Cerebellar nuclear complex (tissue), 1 donor: ENCODE measurements at regions not wholly inside any gene's neighbourhood (a gene's known extent, or its start where the extent isn't known, plus 50 kb on each side); places are given as distances from the start of the nearest gene placed in this dataset.

Source experiments
- DNase-seq, 2 experiments: peaks; one replicate each; lab custom pipeline; 2025; lab: John Stamatoyannopoulos, UW

- DNase-seq = no peak
Observed at GRCh38 chr1:30319765-30320580, 403.4 kb downstream of the MATN1 start.

- DNase-seq = no peak
Observed at GRCh38 chr1:30318864-30319718, 404.3 kb downstream of the MATN1 start.

- no peak for DNase-seq
Observed at GRCh38 chr1:30318413-30318812, 405.0 kb downstream of the MATN1 start.

DNA sequence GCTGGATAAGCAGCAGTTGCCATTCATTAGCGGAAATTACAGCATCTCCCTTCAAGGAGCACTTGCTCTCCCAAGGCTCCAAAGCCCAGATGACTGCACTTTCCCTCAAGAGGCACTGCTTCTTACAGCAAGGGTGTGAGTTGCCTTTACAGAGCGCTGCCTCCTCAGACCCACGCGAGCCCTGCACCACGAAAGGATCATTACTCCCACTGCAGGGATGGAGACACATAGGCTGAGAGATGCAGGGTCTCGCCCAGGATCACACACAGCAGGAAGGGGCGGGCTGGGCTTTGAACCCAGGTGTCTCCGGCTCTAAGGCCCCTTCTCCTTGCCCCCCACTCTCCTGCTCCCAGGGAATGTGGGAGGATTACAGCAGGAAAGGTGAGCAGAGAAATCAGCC lies 405.5 kb downstream of the MATN1 start:
- DNase-seq = no peak

DNA sequence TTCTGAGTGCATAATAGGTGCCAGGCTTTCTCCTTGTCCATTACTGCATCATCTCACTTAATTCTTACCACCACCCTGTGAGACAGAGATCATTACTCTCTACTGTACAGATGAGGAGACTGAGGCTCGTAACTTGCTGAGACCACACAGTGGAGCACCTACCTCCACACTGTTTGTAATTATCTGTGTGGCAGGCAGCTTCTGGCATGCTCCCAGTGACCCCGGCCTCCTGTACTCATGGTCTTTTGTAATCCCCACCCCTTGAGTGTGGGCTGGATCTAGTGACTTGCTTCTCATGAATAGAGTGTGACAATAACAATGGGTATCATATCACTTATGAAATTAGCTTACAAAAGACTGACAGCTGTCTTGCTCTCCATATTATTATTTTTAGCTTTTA lies 407.3 kb downstream of the MATN1 start:
- no peak for DNase-seq

GRCh38 chr1:30315185-30315960 lies 408.0 kb downstream of the MATN1 start:
- DNase-seq = no peak

- no peak for DNase-seq
Observed at GRCh38 chr1:30314591-30314990, 408.8 kb downstream of the MATN1 start.

- DNase-seq = no peak
Observed at GRCh38 chr1:30313584-30313983, 409.8 kb downstream of the MATN1 start.

DNA sequence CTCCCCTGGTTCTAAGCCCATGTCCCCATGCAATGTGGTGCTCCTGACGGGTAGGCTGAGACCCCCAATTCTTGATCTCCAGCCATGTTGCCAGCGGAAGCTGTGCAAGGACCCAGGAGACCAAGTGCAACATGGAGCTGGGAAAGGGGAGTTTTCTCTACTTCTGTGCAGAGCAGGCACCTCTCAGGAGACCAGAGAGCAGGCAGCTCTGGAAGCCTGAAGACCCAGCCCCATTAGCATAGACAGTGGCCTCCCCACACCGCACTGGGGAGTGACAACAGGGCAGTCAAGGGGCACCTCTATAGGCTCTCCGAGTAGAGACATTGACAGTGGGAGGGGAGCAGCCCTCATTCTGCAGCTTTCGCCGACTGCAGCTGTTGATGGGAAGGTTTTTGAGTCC lies 410.2 kb downstream of the MATN1 start:
- no peak for DNase-seq

- DNase-seq = no peak
Observed at GRCh38 chr1:30312226-30312625, 411.2 kb downstream of the MATN1 start.

GRCh38 chr1:30311749-30312148 lies 411.6 kb downstream of the MATN1 start:
- DNase-seq = no peak

DNA sequence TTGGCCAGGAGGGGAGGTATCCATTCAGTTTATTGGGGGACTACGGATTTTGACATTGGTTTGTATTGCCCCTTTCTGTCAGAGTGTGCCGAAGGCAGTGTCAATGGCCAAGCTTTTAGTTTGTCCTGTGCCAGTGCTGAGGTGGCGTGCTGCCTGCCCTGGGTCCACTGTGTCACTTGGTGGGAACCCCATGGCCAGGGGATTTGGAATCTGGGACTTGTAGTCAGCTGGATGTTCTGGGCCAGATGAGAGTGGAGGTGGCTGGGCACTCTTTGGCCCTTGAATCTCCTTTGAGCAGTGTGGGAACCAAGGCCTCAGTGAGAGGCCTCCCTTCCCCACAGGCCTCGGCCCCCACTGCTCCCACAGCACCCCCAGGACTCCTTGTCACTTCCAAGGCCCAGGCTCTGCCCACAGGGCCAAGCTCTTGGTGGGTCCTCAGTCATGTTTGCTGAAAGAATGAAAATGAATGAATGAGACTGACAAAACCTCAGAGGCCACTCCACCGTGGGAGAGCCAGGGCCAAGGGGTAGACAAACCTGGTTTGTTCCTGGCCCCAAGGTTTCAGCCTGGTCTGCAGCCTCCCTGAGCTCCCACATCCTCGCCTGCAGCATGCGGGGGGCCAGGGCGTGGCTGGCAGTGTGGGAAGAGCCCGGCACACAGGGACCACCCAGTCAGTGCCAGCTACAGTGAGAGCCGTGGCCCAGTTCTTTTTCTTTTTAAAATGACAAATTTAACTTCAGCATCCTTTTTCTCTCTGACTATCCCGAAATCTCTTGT lies 412.2 kb downstream of the MATN1 start:
- DNase-seq = no peak

GRCh38 chr1:30307182-30307581 lies 416.2 kb downstream of the MATN1 start:
- no peak for DNase-seq

GRCh38 chr1:30305519-30305918 lies 417.9 kb downstream of the MATN1 start:
- no peak for DNase-seq

- DNase-seq = no peak
Observed at GRCh38 chr1:30305061-30305460, 418.3 kb downstream of the MATN1 start.

DNA sequence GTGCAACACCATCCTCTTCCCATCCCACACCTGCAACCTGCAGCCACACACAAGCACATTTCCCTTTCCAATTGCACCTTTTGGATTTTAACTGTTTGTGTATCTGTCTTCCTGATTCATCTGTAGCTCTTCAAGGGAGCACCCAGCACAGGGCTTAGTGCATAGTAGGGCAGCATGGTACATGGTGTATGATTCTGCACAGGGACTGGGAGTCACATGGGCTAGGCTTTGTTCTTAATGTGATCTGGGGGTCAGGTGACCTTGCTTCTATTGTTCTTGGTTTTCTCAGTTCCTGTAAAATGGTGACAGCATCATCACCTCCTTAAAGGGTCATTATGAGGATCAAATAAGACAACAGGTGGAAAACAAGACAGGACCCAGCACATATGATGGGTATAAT lies 419.3 kb downstream of the MATN1 start:
- no peak for DNase-seq

DNA sequence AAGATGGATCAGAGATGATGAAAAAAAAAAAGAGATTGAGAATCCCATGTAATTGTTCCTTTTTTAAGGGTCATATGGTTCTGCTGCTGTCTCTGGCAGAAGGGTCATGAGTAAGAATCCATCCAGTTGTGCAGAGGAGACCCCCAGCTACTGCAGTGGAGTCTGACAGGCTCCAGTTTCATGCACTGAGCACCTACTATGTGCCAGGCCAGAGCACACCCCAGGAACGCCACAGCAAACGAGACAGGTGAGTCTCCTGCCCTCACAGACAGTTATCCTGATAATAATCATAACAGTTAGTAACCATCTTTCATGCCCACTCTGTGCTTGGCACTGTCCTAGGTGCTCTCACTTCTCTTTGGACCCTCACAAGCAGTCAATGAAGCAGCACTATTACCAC lies 420.0 kb downstream of the MATN1 start:
- DNase-seq = no peak

GRCh38 chr1:30302858-30303257 lies 420.5 kb downstream of the MATN1 start:
- no peak for DNase-seq

- DNase-seq = no peak
Observed at GRCh38 chr1:30300669-30301068, 422.7 kb downstream of the MATN1 start.

- no peak for DNase-seq
Observed at GRCh38 chr1:30299393-30299792, 424.0 kb downstream of the MATN1 start.

- no peak for DNase-seq
Observed at GRCh38 chr1:30295674-30296073, 427.7 kb downstream of the MATN1 start.

- DNase-seq = no peak
Observed at GRCh38 chr1:30295266-30295665, 428.1 kb downstream of the MATN1 start.
